H1 (cell line): ENCODE measurements at regions not wholly inside any gene's neighbourhood (a gene's known extent, or its start where the extent isn't known, plus 50 kb on each side); places are given as distances from the start of the nearest gene placed in this dataset.
"Not testable (repeated sequence)": the region's sequence is repeated elsewhere in the genome, so short reads cannot be mapped to it uniquely, and the experiment has no call there.

Experiments used
- CTCF ChIA-PET: fragments of 300-600 bp; sonication (Branson Sonifier 250); formaldehyde crosslinking; loops from one replicate; lab custom pipeline; 2021; ENCODE audit not compliant: partially characterized antibody; lab: Charles Lee
- POLR2A ChIA-PET: fragments of 300-600 bp; sonication (Branson Sonifier 250); formaldehyde crosslinking; loops from one replicate; lab custom pipeline; 2021; ENCODE audit warnings: inconsistent platforms; ENCODE audit not compliant: partially characterized antibody; lab: Charles Lee
- DNase-seq, 2 experiments: peaks; one replicate each; pipeline versions ENCODE4 v3.0.0 to v3.0.0-alpha.2; 2010 to 2022; ENCODE audit warnings: low spot score in 2 of 2, low read depth in 1 of 2, mixed read lengths in 1 of 2
- FAIRE-seq: peaks from 2 replicates; lab custom pipeline; 2011; peaks lifted over from hg19 to GRCh38; lab: Jason Lieb, UNC
- H2AFZ ChIP-seq: 2 replicates; pipeline ENCODE4 v1.8.1; 2012; ENCODE audit warnings: low read length, inconsistent platforms
- H2AK5ac ChIP-seq: 2 replicates; pipeline ENCODE4 v1.6.1; 2013; ENCODE audit warnings: low read depth, low read length
- H2BK120ac ChIP-seq: replicated peaks from 2 replicates; pipeline ENCODE3; 2013; ENCODE audit warnings: low read depth, low read length, inconsistent platforms
- H2BK12ac ChIP-seq: 2 replicates; pipeline ENCODE4 v1.6.1; 2013; ENCODE audit warnings: low read depth, low read length
- H2BK15ac ChIP-seq: 2 replicates; pipeline ENCODE4 v1.6.1; 2013; ENCODE audit warnings: low read length
- H2BK20ac ChIP-seq: 2 replicates; pipeline ENCODE4 v1.6.1; 2013; ENCODE audit warnings: low read length
- H2BK5ac ChIP-seq: 2 replicates; pipeline ENCODE4 v1.6.1; 2013; ENCODE audit warnings: low read depth, low read length
- H3K14ac ChIP-seq: 2 replicates; pipeline ENCODE4 v1.6.1; 2013; ENCODE audit warnings: inconsistent platforms; ENCODE audit not compliant: insufficient read length
- H3K18ac ChIP-seq: 2 replicates; pipeline ENCODE4 v1.6.1; 2013; ENCODE audit warnings: low read length; ENCODE audit errors: extremely low read depth
- H3K23ac ChIP-seq: 2 replicates; pipeline ENCODE4 v1.6.1; 2013; ENCODE audit warnings: inconsistent platforms; ENCODE audit not compliant: insufficient read length
- H3K23me2 ChIP-seq: 2 replicates; pipeline ENCODE4 v1.6.1; 2013; ENCODE audit warnings: low read depth, low read length
- H3K27ac ChIP-seq: 2 replicates; pipeline ENCODE4 v1.6.1; 2011; ENCODE audit warnings: low read depth, low read length, inconsistent platforms
- H3K27me3 ChIP-seq, 4 experiments: replicated peaks in 1 of 4; 1 replicate in 1 of 4; 2 replicates in 3 of 4; pipeline versions ENCODE4 v1.6.1 to v1.8.1; 2011 to 2013; ENCODE audit warnings: low read length in 3 of 4, mild to moderate bottlenecking in 3 of 4, inconsistent platforms in 2 of 4, mixed read lengths in 2 of 4, moderate library complexity in 1 of 4; ENCODE audit not compliant: control insufficient read depth in 3 of 4, insufficient read depth in 3 of 4; ENCODE audit errors: extremely low read depth in 1 of 4
- H3K36me3 ChIP-seq, 4 experiments: 2 replicates each; pipeline versions ENCODE4 v1.6.1 to v1.8.1; 2011 to 2013; ENCODE audit warnings: mild to moderate bottlenecking in 4 of 4, low read length in 3 of 4, moderate library complexity in 2 of 4, control low read depth in 1 of 4, inconsistent platforms in 1 of 4; ENCODE audit not compliant: insufficient read depth in 4 of 4, control insufficient read depth in 2 of 4
- H3K4ac ChIP-seq: replicated peaks from 2 replicates; pipeline ENCODE3; 2013; ENCODE audit warnings: low read length, low read depth, mixed read lengths, inconsistent platforms; ENCODE audit not compliant: insufficient read length
- H3K4me1 ChIP-seq, 4 experiments: replicated peaks in 1 of 4; 1 replicate in 1 of 4; 2 replicates in 3 of 4; pipeline versions ENCODE4 v1.6.1 to v1.8.1; 2011 to 2013; ENCODE audit warnings: low read length in 3 of 4, inconsistent platforms in 2 of 4, mixed read lengths in 1 of 4; ENCODE audit not compliant: insufficient read depth in 4 of 4, control insufficient read depth in 3 of 4
- H3K4me2 ChIP-seq, 2 experiments: 2 replicates each; pipeline versions ENCODE4 v1.6.1 to v1.8.1; 2011 to 2013; ENCODE audit warnings: low read depth in 2 of 2, low read length in 2 of 2, control low read depth in 1 of 2, inconsistent platforms in 1 of 2, mild to moderate bottlenecking in 1 of 2; ENCODE audit not compliant: insufficient read depth in 1 of 2
- H3K4me3 ChIP-seq, 4 experiments: fragments of 200-600, 300-600 bp in 1 of 4; sonication (generic), shearing (Covaris generic), sonication (Bioruptor Twin) in 1 of 4; 2 replicates each; pipeline versions ENCODE4 v1.5.1 to v1.8.1; 2011 to 2016; ENCODE audit warnings: low read length in 4 of 4, low read depth in 3 of 4, control low read depth in 2 of 4, inconsistent platforms in 2 of 4, mild to moderate bottlenecking in 2 of 4, mixed read lengths in 1 of 4, moderate library complexity in 1 of 4; ENCODE audit not compliant: insufficient read depth in 2 of 4; ENCODE audit errors: extremely low read depth in 1 of 4
- H3K56ac ChIP-seq: replicated peaks from 2 replicates; pipeline ENCODE3; 2013; ENCODE audit warnings: low read depth, mild to moderate bottlenecking, mixed read lengths, low read length, inconsistent platforms; ENCODE audit not compliant: insufficient read length
- H3K79me1 ChIP-seq: 2 replicates; pipeline ENCODE4 v1.6.1; 2013; ENCODE audit warnings: low read depth, low read length, control low read depth
- H3K79me2 ChIP-seq, 2 experiments: 2 replicates each; pipeline versions ENCODE4 v1.6.1 to v1.8.1; 2012 to 2013; ENCODE audit warnings: low read length in 2 of 2, mild to moderate bottlenecking in 2 of 2, inconsistent platforms in 1 of 2; ENCODE audit not compliant: insufficient read depth in 2 of 2, control insufficient read depth in 1 of 2
- H3K9ac ChIP-seq, 4 experiments: replicated peaks in 1 of 4; 1 replicate in 1 of 4; 2 replicates in 3 of 4; pipeline versions ENCODE4 v1.6.1 to v1.8.1; 2011 to 2013; ENCODE audit warnings: low read depth in 3 of 4, low read length in 3 of 4, control low read depth in 2 of 4, mild to moderate bottlenecking in 2 of 4, moderate library complexity in 2 of 4, inconsistent platforms in 1 of 4; ENCODE audit errors: extremely low read depth in 1 of 4
- H3K9me3 ChIP-seq, 2 experiments: 2 replicates each; pipeline versions ENCODE4 v1.6.1 to v1.8.1; 2012 to 2013; ENCODE audit warnings: mild to moderate bottlenecking in 2 of 2, moderate library complexity in 2 of 2, control low read depth in 1 of 2, inconsistent platforms in 1 of 2, low read depth in 1 of 2, low read length in 1 of 2, mixed read lengths in 1 of 2; ENCODE audit not compliant: insufficient read depth in 2 of 2
- H4K20me1 ChIP-seq, 2 experiments: replicated peaks in 1 of 2; 2 replicates each; pipeline versions ENCODE3 to v1.8.1; 2011 to 2013; ENCODE audit warnings: inconsistent platforms in 2 of 2, low read length in 2 of 2, mild to moderate bottlenecking in 1 of 2; ENCODE audit not compliant: insufficient read depth in 2 of 2, control insufficient read depth in 1 of 2
- H4K5ac ChIP-seq: 2 replicates; pipeline ENCODE4 v1.6.1; 2013; ENCODE audit warnings: low read length, low read depth, mixed read lengths, inconsistent platforms; ENCODE audit not compliant: insufficient read length
- H4K8ac ChIP-seq: 2 replicates; pipeline ENCODE4 v1.8.0; 2013; ENCODE audit warnings: mild to moderate bottlenecking, moderate library complexity, low read length, inconsistent platforms; ENCODE audit not compliant: insufficient read depth; ENCODE audit errors: extremely low read depth
- H4K91ac ChIP-seq: replicated peaks from 2 replicates; pipeline ENCODE3; 2013; ENCODE audit warnings: low read length, mixed read lengths, inconsistent platforms; ENCODE audit not compliant: insufficient read length
- WGBS, 2 experiments: shearing (Covaris generic) in 1 of 2; methylation state at CpG; one replicate each; pipeline versions ENCODE4 v1.1.6 to v1.1.7; 2013 to 2015; ENCODE audit warnings: low lambda C conversion rate in 2 of 2, mixed read lengths in 2 of 2, inconsistent platforms in 1 of 2, low coverage in 1 of 2, missing lambda C conversion rate in 1 of 2; ENCODE audit not compliant: insufficient replicate concordance in 2 of 2, insufficient coverage in 1 of 2, insufficient read length in 1 of 2; ENCODE audit errors: extremely low coverage in 1 of 2, missing lambda C conversion rate in 1 of 2; 5-methylcytosine and 5-hydroxymethylcytosine counted together

- H2BK12ac ChIP-seq, H2BK20ac ChIP-seq, H2BK120ac ChIP-seq, POLR2A ChIA-PET, FAIRE-seq, H3K4me3 ChIP-seq, H3K4me2 ChIP-seq, DNase-seq, H2BK15ac ChIP-seq, H3K14ac ChIP-seq, H2BK5ac ChIP-seq, H2AFZ ChIP-seq, H4K5ac ChIP-seq, H3K56ac ChIP-seq, H3K79me1 ChIP-seq, H3K9me3 ChIP-seq, H3K9ac ChIP-seq, CTCF ChIA-PET, H3K36me3 ChIP-seq, H3K4me1 ChIP-seq, H3K23ac ChIP-seq, H4K91ac ChIP-seq, H3K23me2 ChIP-seq, H3K18ac ChIP-seq, H4K20me1 ChIP-seq, H3K79me2 ChIP-seq, H4K8ac ChIP-seq, H3K27me3 ChIP-seq, H3K4ac ChIP-seq, H2AK5ac ChIP-seq, H3K27ac ChIP-seq: not testable (repeated sequence)
- WGBS, 2 experiments: no CpG with 5 or more reads among the region's 16 CpGs
Observed at GRCh38 chr21:6569152-6569551, 3952.2 kb upstream of the TPTE start.

GRCh38 chr21:6569587-6570392, 3951.6 kb upstream of the TPTE start:
- no CpG with 5 or more reads among the region's 19 CpGs for WGBS, 2 experiments
- H2BK12ac ChIP-seq, H3K23ac ChIP-seq, H3K23me2 ChIP-seq, H3K27me3 ChIP-seq, H2AFZ ChIP-seq, H3K9ac ChIP-seq, H2BK120ac ChIP-seq, H3K4me2 ChIP-seq, FAIRE-seq, H4K91ac ChIP-seq, H3K18ac ChIP-seq, H3K27ac ChIP-seq, H2BK20ac ChIP-seq, H3K36me3 ChIP-seq, H4K20me1 ChIP-seq, H2BK15ac ChIP-seq, H3K4me1 ChIP-seq, H2BK5ac ChIP-seq, H2AK5ac ChIP-seq, H3K4me3 ChIP-seq, H3K79me1 ChIP-seq, H3K9me3 ChIP-seq, CTCF ChIA-PET, DNase-seq, H3K79me2 ChIP-seq, H3K14ac ChIP-seq, H3K4ac ChIP-seq, H3K56ac ChIP-seq, POLR2A ChIA-PET, H4K8ac ChIP-seq, H4K5ac ChIP-seq: not testable (repeated sequence)
